NOMO-1 treated with dmso at 0.1 percent for 144 hours (cell line): ENCODE measurements at regions not wholly inside any gene's neighbourhood (a gene's known extent, or its start where the extent isn't known, plus 50 kb on each side); places are given as distances from the start of the nearest gene placed in this dataset.
"Not testable (repeated sequence)": the region's sequence is repeated elsewhere in the genome, so short reads cannot be mapped to it uniquely, and the experiment has no call there.

Source experiments
- DNase-seq: peaks from one replicate; lab custom pipeline; 2025; ENCODE audit not compliant: unreplicated experiment; lab: John Stamatoyannopoulos, UW

DNA sequence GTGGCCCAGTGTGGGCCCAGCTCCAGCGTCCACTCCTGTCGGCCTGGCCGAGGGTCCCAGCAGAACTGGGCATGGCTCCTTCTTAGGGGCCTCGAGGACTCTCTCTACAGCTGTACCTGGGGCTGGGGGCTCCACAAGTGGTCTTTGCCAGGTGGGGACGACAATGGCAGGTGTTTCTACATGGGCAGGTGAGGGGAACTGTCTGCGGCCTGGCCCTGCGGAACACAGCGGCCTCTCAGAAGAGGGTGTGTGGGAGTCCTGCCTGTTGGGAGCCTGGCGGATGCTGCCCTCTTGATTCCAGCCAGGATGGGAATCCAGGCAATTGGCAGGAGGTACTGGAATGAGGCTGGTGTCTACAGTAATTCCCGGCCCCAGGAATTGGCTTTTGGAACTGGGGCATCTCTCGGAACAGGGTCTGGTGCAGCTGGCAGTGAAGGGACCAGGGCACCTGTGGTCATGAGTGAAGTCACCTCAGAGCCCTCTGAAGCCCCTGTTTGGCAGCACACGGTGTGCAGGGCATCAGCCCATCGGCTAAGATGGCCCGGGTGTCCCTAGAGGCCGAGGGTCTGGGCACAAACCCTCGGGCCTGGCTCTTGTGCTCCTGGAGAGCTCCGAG is 357.9 kb downstream of the TMEM121 start:
- DNase-seq = not testable (repeated sequence)

DNA sequence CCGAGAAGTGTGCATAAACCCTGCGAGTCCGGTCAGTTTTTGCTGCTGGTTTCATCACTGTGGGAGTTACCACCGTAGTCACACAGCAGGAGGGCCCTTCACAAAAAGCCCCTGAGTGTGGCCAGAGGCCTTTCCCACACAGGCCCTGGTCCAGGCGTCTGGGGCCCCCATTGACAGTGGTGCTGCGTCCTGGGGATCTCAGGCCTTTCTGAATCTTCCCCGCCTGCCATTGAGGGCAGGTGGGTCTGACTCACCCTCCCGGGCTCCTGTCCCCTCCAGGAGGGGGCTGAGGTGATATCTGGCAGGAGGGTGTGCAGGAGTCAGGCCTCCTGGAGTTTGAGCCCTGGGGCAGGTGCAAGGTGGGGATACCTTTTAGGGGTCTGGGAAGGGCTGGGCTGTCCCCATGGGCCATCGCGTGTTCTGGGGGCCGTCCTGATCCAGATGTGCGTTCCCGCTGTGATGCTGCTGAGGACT is 358.5 kb downstream of the TMEM121 start:
- DNase-seq = no peak

DNA sequence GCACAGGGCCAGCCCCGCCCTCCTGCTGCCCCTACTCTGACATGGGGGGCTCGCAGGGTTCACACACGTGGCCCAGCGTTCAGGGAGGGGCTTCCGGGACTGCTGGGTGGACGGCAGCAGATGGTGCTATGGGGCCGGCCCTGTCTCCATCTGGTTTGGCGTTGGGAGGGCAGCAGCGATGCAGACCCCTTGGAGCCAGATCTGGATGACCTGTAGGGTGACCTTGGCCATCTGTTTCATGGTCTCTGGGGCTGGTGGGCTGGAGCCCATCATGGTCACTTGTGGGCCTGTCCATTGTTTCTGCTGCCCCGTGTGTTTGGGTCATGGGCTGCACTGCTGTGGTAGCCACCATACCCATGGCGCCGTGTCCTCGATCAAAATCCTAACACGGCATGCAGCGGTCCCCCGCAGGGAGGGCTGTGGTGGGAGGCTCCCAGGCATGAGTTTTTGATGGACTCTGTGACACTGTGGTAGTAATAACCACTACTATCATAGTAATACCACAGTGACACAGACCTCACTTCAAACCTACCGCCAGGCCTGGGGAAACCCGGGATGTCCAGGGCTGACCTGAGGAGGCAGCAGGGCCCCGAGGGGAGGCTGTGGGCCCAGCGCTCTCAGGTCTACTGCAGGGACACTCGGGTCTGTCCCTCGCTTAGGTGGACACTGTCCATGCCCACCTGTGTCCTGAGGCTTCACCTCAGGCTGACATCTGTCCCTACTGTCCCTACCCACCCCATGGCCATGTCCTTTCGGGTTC is 359.4 kb downstream of the TMEM121 start:
- DNase-seq = no peak

DNA sequence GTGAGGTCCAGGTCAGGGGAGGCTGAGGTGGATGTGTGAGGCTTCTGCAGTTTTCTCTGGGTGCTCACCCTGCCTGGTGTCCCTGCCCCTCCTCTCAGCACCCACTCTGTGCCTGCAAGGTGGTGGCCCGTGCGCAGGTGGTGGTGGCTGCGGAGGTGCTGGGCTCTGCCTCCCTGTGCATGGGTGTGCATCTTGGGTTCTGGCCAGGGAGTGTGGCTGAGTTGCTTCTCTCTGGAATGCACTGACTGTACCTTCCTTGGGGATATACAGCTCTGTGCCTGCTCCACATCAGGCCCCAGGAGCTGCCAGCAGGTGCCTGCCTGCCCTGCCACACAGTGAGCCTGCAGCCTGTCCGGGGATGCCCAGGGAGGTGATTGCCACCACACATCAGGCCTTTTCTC is 360.4 kb downstream of the TMEM121 start:
- not testable (repeated sequence) for DNase-seq

DNA sequence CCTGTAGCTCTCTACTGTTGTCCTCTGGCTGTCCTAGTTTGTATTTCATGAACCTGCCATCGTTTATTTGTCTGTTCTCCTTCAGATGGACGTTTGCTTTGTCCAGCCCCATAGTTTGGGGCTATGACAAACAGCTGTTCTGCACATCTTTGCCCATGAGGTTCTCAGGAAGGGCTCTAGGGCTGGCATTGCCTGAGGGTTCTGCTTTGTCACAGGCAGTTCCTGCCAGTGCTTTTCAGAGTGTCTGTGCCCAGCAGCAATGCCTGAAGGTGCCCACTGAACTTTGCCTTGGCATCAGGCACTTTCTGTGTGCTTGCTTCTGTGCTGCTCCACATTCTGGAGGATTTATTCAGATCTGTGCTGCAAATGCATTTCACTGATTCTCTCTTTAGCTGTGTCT is 361.3 kb downstream of the TMEM121 start:
- DNase-seq = no peak

DNA sequence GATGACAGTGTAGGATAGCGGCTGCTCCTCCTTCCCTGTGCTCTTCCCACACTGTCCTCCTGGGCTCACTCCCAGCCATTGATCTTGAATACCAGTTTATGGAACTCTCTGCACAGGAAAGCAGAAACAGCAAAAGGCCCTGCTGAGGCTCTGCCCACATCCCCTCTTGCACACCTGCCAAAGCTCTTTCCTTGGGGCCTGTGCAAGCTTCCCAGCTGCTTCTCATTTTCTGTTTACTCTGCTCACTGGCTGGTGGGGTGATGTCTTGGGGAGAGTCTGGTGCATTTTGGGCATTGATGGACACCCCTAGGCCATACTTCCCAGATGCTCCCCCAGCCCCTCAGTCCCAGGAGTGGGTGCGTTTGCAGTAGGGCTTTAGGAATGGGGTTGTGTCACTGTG is 361.8 kb downstream of the TMEM121 start:
- no peak for DNase-seq

DNA sequence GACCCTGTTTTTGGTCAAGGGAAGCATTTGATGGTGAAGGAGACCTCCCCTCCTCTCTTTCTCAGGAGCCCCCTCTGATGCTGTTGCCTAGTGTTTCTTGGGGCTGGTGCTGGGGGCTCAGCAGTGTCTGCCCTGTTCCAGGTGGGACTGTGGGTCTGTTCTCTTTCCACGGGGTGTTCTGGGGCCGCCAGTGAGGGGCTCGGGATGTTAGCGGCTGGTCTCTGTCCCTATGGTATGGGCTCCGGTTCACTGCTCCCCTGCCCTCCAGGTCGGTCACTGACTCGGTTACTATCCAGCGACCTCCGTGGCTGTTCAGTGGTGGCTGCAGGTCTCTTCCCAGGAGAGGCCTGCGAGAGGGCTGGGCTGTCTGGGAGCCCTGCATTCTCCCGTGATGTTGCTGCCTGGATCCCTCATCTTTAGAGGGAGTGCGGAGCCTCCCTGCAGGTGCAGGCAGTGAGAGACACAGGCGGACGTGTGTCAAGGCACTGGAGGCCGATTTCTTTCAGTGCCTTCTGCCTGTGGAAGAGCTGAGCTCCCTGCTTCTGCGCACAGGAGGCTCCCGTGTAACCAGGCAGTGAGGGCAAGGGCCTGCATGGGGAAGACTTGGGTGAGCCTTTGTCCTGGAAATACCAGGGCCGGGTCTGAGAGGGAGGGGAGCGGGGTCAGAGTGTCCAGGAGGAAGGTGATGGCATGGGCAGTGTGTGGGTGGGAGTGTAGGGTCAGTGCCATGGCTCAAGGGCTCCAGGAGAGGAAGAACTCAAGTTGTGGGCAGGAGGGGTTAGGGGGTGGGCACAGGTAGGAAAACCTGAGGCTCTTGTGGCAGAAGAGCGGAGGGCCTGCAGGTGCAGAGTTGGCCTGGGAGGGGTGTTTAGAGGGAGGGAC is 362.6 kb downstream of the TMEM121 start:
- no peak for DNase-seq

DNA sequence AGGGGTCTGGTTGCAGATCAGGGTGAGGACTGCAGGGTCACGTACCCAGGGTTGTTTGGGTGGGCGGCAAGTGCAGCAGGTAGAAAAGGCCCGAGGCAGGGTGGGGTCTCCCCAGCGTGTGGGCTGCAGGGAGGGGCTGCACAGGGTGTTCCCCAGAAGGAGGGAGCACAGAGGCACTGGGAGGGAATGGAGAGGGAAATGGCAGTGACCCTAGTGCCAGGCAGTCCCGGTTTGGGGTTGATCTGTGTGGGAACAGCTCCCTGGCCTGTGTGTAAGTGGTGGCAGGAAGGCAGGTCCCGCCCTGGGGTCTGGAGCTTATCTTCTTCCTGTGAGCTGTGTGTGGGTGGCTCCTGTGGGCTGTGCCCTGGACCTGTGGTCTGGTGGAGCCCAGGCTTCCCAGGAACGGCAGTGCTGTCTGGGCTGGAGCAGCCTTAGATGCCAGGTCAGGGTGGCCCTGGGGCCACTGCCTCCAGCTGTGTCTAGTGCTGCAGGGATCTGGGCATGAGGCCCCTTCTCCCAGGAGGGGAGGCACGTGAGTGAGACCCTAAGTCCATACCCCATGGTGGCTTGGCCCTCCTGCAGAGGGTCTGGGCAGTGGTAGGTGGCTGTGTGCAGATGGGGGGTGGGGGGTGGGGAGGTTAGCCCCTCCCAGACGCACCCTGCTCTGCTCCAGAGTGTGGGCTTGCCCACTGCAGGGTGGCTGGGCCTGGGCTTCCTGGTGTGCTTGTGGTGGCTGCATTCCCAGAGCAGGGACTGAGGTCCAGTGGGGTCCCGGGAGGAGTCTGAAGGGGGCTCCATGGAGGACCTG is 363.5 kb downstream of the TMEM121 start:
- DNase-seq = no peak

DNA sequence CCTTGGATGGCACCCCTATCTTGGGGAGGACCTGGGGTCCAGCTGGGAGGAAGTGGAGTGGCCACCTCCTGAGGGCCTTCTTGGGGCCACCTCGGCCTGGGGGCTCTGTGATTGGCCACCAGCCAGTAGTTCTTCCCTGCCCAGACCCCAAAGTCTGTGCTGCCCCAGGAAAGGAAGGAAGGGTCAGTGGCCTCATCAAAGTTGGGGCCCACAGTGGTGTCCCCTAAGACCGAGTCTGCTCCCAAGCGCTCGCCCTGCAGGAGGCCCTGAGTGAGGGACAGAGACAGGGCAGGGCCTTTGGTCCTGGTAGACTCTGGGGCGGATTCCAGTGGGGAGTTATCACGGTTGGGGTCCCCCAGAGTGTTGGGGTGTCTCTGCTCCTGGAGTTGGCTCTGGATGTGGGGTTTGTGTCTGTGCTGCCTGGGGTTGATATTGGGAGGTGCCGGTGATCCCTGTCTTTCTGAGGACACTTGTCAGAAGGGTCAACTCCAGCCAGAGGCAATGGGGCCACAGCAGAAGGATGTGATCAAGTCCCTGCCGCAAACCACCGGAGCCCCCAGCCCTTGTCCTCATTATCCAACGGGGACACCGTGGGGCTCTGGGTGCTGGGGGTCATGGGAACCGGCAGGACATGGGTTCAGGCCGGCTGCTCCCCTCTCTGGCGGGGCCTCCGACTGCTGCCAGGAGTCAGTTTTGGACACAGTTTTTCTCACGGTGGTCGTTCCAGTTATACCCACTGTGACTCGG is 364.3 kb downstream of the TMEM121 start:
- no peak for DNase-seq

DNA sequence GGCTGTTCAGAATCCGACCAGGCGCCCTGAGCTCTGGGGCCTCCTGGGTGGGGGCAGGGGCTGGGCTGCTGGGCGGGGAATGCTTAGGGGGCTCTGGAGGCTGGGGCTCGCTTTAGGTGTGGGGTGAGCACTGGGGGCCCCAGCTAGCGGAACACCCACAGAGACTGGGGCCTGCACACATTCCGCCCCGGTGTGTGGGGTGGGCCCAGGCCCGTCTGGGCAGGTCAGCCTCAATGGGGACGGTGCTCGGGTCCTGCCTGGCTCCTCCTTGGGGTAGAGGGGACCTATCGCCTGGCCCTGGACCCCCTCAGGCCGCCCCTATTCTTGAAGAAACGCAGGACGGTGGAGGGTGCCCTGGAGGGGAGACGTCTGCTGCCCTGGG is 364.8 kb downstream of the TMEM121 start:
- DNase-seq = no peak

DNA sequence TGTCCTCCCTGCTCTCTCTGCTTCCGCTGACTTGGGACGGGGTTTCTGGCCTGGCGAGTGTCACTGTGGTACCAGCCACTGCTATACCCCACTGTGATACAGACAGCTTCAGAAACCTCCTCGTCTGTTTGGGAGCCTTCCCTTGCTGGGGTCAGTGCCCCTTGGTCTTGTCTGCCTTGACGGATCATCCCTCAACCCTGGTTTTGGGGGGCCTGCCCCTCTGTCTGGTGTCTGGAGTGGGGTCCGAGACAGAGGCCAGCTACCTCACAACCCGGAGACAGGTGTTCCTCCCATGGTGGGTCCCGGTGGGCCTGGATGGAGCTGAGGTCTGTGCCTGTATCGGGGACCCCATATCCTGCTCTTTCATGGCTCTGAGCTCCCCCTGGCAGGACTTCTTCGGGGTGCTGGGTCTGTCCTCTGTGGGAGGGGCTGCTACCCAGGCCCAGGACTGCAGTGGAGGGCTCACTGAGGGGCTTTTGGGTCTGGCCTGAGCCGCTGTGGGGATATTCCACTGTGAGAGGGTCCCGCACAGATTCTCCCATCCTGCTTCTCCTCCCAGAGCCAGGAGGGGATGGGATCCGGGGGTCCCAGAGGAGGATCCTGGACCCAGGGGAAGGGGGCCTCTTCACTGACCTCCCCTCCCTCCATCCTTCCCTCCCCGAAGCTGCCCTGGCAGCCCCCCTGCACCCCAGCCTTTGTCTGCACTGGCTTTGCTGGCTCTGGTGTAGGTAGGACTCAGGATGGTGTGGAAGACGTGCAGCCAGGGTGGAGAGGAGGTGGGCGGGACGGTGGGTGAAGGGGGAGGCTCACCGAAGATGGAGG is 365.5 kb downstream of the TMEM121 start:
- no peak for DNase-seq

DNA sequence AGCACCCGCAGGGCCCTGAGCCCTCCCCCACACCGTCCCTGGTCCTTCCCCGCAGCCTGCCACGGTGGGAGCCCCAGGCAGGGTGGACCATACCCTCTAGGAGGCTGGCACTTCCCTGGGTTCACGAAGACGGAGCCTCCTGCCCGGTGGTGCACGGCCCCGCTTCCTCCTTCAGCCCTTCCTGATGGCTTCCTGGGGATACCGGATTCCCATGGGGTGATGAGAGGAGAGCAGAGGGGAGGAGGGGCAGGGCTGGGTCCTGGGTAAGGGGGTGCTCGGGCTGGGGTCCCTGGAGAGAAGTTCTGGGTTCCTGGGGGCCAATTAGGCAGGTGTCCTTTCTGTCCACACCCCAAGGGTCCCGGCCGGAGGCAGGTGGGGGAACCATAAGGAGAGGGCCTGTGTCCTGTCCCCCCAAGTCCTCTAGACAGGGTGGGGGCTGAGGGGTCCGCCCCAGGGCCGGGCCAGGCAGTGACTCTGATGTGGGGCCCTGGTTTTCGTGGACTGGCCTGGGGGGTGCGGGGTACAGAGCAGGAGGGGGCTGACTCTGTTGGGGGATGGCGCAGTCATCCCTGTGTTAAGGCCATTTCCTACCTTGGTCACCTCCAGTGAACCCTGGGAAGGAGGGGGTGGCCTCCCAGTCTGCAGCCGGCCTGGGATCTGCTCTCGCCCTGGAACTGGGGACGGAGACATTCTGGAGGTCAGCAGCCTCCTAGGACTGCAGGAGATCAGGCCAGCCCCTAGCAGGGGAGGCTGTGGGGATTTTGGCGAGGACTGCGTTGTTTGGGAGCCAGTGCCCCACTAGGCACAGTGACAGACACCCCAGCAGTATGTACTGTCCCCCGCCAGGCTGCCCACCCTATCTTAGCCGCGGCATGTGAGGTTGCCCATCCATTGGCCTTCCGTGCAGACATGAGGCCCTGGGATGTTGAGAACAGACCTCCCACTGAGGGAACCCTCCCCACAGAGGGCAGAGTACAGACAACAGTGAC is 366.4 kb downstream of the TMEM121 start:
- not testable (repeated sequence) for DNase-seq

DNA sequence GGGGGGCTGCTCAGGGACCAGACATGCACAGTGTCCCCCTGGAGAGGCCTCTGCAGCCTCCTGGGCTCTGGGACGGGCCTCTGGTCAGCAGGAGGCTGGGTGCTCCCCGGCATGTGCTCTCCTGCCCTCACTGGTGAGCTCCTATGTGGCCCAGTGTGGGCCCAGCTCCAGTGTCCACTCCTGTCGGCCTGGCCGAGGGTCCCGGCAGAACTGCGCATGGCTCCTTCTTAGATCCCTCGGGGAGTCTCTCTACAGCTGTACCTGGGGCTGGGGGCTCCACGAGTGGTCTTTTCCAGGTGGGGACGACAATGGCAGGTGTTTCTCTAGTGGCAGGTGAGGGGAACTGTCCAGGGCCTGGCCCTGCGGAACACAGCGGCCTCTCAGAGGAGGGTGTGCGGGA is 367.3 kb downstream of the TMEM121 start:
- not testable (repeated sequence) for DNase-seq

DNA sequence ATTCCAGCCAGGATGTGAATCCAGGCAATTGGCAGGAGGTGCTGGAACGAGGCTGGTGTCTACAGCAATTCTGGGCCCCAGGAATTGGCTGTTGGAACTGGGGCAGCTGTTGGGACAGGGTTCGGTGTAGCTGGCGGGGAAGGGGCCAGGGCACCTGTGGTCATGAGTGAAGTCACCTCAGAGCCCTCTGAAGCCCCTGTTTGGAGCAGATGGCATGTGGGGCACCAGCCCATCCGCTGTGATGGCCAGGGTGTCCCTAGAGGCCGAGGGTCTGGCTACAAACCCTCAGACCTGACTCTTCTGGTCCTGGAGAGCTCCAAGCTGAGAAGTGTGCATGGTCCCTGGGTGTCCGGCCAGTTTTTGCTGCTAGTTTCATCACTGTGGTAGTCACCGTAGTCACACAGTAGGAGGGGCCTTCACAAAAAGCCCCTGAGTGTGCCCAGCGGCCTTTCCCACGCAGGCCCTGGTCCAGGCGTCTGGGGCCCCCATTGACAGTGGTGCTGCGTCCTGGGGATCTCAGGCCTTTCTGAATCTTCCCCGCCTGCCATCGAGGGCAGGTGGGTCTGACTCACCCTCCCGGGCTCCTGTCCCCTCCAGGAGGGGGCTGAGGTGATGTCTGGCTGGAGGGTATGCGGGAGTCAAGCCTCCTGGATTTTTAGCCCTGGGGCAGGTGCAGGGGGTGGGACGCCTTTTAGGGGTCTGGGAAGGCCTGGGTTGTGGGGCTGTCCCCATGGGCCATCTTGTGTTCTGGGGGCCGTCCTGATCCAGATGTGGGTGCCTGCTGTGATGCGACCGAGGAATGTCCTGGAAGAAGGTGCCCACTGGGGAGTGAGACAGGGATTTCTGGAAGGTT is 368.0 kb downstream of the TMEM121 start:
- DNase-seq = no peak

DNA sequence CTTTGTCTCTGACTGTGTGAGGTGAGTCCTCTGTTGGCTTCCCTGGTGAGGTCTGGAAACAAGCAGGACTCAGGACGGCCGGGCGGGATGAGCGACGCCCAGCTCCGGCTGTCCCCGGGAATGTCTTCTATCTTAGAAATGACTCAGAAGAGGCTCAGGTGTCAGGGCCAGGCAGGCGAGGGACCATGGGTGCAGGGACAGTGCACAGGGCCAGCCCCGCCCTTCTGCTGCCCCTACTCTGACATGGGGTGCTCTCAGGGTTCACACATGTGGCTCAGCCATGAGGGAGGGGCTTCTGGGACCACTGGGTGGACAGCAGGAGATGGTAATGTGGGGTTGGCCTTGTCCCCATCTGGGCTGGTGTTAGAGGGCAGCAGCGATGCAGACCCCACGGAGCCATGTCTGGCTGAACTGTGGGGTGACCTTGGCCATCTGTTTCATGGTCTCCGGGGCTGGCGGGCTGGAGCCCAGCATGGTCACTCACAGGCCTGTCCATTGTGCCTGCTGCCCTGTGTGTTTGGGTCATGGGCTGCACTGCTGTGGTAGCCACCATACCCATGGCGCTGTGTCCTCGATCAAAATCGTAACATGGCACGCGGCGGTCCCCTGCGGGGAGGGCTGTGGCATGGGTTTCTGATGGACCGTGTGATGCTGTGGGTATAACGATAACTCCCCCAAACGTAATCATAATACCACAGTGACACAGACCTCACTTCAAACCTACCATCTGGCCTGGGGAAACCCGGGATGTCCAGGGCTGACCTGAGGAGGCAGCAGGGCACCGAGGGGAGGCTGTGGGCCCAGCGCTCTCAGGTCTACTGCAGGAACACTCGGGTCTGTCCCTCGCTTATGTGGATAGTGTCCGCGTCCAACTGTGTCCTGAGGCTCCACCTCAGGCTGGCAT is 368.8 kb downstream of the TMEM121 start:
- no peak for DNase-seq

DNA sequence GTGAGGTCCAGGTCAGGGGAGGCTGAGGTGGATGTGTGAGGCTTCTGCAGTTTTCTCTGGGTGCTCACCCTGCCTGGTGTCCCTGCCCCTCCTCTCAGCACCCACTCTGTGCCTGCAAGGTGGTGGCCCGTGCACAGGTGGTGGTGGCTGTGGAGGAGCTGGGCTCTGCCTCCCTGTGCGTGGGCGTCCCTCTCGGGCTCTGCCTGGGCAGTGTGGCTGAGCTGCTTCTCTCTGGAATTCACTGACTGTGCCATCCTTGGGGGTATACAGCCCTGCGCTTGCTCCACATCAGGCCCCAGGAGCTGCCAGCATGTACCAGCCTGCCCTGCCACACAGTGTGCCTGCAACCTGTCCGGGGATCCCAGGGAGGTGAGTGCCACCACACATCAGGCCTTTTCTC is 369.8 kb downstream of the TMEM121 start:
- not testable (repeated sequence) for DNase-seq
